Epithelial cell of esophagus (primary cell): ENCODE measurements at regions not wholly inside any gene's neighbourhood (a gene's known extent, or its start where the extent isn't known, plus 50 kb on each side); places are given as distances from the start of the nearest gene placed in this dataset.

ENCODE experiments used
- DNase-seq: peaks from one replicate; pipeline ENCODE4 v3.0.0; 2010; ENCODE audit warnings: low read depth
- H3K4me3 ChIP-seq: 2 replicates; pipeline ENCODE4 v1.5.1; 2011; ENCODE audit warnings: mild to moderate bottlenecking, low read length, control low read depth
- TF ChIP-seq, protein P1 (sequence below): IDR thresholded peaks from 2 replicates; pipeline ENCODE4 v1.5.1; 2011; ENCODE audit warnings: low read depth, mild to moderate bottlenecking, low read length, control low read depth, inconsistent platforms; ENCODE audit not compliant: insufficient read depth; ENCODE audit errors: missing control alignments

DNA sequence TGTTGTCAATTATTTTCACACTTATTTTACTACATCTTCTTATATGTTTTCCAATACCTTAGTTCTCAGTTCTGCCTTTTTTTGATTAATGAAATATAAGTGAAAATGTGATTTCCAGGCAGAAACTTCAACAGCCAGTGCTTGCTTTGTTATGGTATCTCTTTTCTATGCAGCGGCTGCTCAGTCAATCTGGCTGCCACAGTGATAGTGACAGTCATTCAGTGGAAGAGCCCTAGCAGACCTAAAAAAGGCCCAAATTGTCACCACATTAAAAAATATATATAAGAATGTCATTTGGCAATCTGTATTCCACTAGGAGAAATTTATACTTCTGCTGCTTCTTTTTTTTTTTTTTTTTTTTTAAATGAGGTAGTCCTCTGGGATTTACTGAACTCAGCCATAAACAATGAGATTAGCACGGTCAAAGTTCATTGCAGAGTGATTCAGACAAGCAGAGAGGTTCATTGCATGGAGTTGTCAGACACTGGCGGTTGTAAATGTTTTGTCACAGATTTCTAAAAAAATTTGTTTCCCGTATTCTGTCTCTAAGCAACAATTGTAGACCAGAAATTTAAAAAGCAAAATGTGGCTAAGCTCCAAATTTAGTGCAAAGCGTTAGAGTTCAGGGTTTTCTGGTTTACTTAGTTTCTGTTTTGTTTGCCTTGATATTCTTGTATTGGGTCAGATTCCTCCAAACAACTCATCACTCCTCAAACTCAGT, 94.7 kb upstream of the PRR20A start:
- TF ChIP-seq, protein P1, sequence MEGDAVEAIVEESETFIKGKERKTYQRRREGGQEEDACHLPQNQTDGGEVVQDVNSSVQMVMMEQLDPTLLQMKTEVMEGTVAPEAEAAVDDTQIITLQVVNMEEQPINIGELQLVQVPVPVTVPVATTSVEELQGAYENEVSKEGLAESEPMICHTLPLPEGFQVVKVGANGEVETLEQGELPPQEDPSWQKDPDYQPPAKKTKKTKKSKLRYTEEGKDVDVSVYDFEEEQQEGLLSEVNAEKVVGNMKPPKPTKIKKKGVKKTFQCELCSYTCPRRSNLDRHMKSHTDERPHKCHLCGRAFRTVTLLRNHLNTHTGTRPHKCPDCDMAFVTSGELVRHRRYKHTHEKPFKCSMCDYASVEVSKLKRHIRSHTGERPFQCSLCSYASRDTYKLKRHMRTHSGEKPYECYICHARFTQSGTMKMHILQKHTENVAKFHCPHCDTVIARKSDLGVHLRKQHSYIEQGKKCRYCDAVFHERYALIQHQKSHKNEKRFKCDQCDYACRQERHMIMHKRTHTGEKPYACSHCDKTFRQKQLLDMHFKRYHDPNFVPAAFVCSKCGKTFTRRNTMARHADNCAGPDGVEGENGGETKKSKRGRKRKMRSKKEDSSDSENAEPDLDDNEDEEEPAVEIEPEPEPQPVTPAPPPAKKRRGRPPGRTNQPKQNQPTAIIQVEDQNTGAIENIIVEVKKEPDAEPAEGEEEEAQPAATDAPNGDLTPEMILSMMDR = no peak
- DNase-seq = no peak
- H3K4me3 ChIP-seq = no peak overlapping the region

GRCh38 chr13:57056601-57057180, 84.0 kb upstream of the PRR20A start:
- TF ChIP-seq, protein P1 = no peak
- DNase-seq = no peak
- no peak overlapping the region for H3K4me3 ChIP-seq

- TF ChIP-seq, protein P1 = no peak
- DNase-seq = no peak
- H3K4me3 ChIP-seq = no peak overlapping the region
Measured at GRCh38 chr13:57063007-57063406, 77.7 kb upstream of the PRR20A start.

- H3K4me3 ChIP-seq = no peak overlapping the region
- DNase-seq = no peak
- TF ChIP-seq, protein P1 = no peak
Measured at GRCh38 chr13:57073983-57074382, 66.7 kb upstream of the PRR20A start.

- TF ChIP-seq, protein P1 = no peak
- no peak overlapping the region for H3K4me3 ChIP-seq
Measured at GRCh38 chr13:57075588-57075987, 65.1 kb upstream of the PRR20A start.

GRCh38 chr13:57087006-57087405, 53.7 kb upstream of the PRR20A start:
- H3K4me3 ChIP-seq = no peak overlapping the region
- DNase-seq = no peak
- TF ChIP-seq, protein P1 = no peak

More at GRCh38 chr13:57075588-57075987, 65.1 kb upstream of the PRR20A start:
- no peak for DNase-seq
